ENCODE measurements at regions not wholly inside any gene's neighbourhood (a gene's known extent, or its start where the extent isn't known, plus 50 kb on each side); places are given as distances from the start of the nearest gene placed in this dataset.

DNA sequence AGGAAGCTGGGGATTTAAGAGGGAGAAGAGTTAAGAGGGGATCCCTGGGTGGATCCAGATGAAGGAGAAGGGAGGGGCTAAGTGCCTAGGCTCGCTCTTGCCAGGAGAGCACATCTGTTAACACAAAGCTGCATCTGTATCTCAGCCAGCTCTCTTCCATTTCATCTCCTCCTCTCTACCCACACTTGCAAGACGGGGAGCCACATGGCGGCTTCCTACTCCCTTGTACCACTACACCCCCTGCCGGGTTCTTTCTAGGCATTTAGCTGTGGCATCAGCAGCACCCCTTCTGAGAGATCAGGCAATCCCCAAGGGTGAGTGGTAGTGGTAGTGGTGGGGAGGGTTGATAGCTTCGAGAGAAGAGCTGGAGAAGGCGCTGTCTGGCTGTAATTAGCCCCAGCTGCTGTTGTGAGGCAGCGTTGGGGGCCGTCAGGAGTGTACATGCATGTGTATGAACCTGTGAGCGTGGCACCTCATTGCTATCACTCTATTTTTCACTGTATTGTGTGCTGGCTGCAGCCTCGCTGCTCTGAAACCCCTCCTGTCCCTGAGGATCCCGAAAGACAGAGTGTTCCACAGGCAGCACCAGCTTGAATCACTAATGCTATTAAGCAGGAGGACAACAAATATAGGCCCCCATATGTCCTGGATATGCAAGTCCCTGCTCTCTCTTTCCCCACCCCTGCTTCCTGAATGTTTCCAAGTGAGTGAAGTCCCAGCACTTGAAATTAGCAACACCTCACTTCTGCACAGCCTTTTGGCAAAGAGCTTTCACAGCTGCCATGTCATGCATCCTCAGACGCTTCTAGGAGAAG, 73.7 kb downstream of the RTL9 start:
- no peaks in the 10 kb centered on the region for H3K27me3 ChIP-seq

GRCh38 chrX:110432906-110433215, 74.2 kb downstream of the RTL9 start:
- intact Hi-C loops (cut with DNase I): no loop called here
- Histone ChIP-seq H3K27me3 (no peaks in the 10 kb centered on the region), H3K4me3 (replicated peaks in 1 of 3) (no peak overlapping the region), H3K9me3 (no peaks in the 10 kb centered on the region), H3K36me3 (no peaks in the 10 kb centered on the region), H3K27ac (no peak overlapping the region), H3K4me1 (no peaks in the 10 kb centered on the region)
- DNase-seq: no peak
- no peak for TF ChIP-seq CTCF (IDR thresholded peaks at IDR 0.05)
- no peak for TF ChIP-seq POLR2A (IDR thresholded peaks at IDR 0.05)
- 40% methylated on average over 3 of the region's 6 CpGs; no CpG with 5 or more reads in 1 of the 2 donors for WGBS, 2 donors

More for the DNA sequence above, 73.7 kb downstream of the RTL9 start:
- Histone ChIP-seq H3K4me1 (no peaks in the 10 kb centered on the region), H3K9me3 (no peaks in the 10 kb centered on the region), H3K36me3 (no peaks in the 10 kb centered on the region), H3K27ac (no peak overlapping the region), H3K4me3 (replicated peaks in 1 of 3) (no peak overlapping the region)
- WGBS, 2 donors: 87 to 90% methylated on average over 9 to 11 of the region's 12 CpGs
- intact Hi-C loops (cut with DNase I): no loop called here
- TF ChIP-seq CTCF (IDR thresholded peaks at IDR 0.05) (no peak), POLR2A (IDR thresholded peaks at IDR 0.05) (no peak)
- no peak for DNase-seq

DNA sequence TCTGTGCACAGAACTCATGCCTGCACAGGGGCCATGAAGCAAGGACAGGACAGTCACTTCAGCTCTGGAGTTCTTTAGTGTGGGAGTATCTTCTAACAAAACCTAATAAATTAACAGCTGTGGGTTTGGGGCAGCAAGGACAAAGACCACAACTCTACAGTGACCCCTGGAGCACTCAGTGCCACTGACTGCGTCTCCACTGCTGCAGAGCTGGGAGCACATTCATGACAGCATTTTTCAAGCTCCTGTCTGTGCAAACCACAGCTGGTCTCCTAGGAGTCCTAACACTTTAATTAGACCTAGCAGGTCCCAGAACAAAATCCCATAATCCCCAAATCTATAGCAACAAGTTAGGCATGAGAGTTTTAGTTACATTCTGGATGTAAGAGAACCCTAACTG, 76.5 kb downstream of the RTL9 start:
- Histone ChIP-seq H3K9me3 (no peaks in the 10 kb centered on the region), H3K36me3 (no peaks in the 10 kb centered on the region), H3K27me3 (no peaks in the 10 kb centered on the region), H3K4me3 (replicated peaks in 1 of 3) (no peak overlapping the region), H3K27ac (no peak overlapping the region), H3K4me1 (no peaks in the 10 kb centered on the region)
- TF ChIP-seq POLR2A (IDR thresholded peaks at IDR 0.05) (no peak), CTCF (IDR thresholded peaks at IDR 0.05) (no peak)
- intact Hi-C loops (cut with DNase I): no loop called here
- WGBS, 2 donors: 89 to 92% methylated on average over 1 of the region's 1 CpG
- DNase-seq: no peak

DNA sequence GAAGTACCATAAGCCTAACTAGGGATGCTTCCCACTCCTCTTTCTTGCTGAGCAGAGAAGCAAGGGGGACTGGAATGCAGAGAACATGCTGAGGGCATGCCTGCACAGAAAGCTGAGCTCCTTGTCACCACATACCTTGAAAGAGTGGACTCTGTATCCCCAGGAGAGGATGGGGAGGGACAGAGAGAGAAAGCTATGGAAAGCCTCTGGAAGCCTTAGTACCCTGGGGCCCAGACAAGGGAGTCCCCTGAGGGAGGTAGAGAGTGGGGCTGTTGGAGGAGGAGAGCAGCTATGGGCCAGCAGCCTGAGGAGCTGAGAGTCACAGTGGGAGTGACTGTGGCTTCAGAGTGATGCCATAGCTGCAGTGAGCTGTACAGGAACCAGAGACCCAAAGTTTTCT, 77.9 kb downstream of the RTL9 start:
- intact Hi-C loops (cut with DNase I): no loop called here
- DNase-seq: no peak
- Histone ChIP-seq H3K9me3 (no peaks in the 10 kb centered on the region), H3K27me3 (no peaks in the 10 kb centered on the region), H3K27ac (no peak overlapping the region), H3K4me1 (no peaks in the 10 kb centered on the region), H3K4me3 (replicated peaks in 1 of 3) (no peak overlapping the region), H3K36me3 (no peaks in the 10 kb centered on the region)
- TF ChIP-seq POLR2A (IDR thresholded peaks at IDR 0.05) (no peak), CTCF (IDR thresholded peaks at IDR 0.05) (no peak)

GRCh38 chrX:110437686-110438085, 79.0 kb downstream of the RTL9 start:
- no peaks in the 10 kb centered on the region for H3K36me3 ChIP-seq

More at GRCh38 chrX:110437686-110438085, 79.0 kb downstream of the RTL9 start:
- H3K4me3 ChIP-seq (replicated peaks in 1 of 3): no peak overlapping the region
- H3K4me1 ChIP-seq: no peaks in the 10 kb centered on the region
- no peak for DNase-seq
- no peaks in the 10 kb centered on the region for H3K27me3 ChIP-seq
- H3K27ac ChIP-seq: no peak overlapping the region
- H3K9me3 ChIP-seq: no peaks in the 10 kb centered on the region
- intact Hi-C loops (cut with DNase I): no loop called here
- 93 to 97% methylated on average over 2 of the region's 2 CpGs for WGBS, 2 donors
- no peak for TF ChIP-seq CTCF (IDR thresholded peaks at IDR 0.05)
- no peak for TF ChIP-seq POLR2A (IDR thresholded peaks at IDR 0.05)
